Astrocyte (in vitro differentiated cells and primary cell): ENCODE measurements at regions not wholly inside any gene's neighbourhood (a gene's known extent, or its start where the extent isn't known, plus 50 kb on each side); places are given as distances from the start of the nearest gene placed in this dataset.

Source experiments
- EZH2 ChIP-seq: IDR thresholded peaks from 2 replicates; pipeline ENCODE4 v1.6.1; 2012; ENCODE audit warnings: mild to moderate bottlenecking, low read length, inconsistent platforms; ENCODE audit not compliant: insufficient read depth
- TF ChIP-seq, protein P1 (sequence below): IDR thresholded peaks from 2 replicates; pipeline ENCODE4 v1.5.1; 2011; ENCODE audit warnings: low read depth, mild to moderate bottlenecking, inconsistent platforms, low read length, moderate library complexity; ENCODE audit not compliant: insufficient read depth

DNA sequence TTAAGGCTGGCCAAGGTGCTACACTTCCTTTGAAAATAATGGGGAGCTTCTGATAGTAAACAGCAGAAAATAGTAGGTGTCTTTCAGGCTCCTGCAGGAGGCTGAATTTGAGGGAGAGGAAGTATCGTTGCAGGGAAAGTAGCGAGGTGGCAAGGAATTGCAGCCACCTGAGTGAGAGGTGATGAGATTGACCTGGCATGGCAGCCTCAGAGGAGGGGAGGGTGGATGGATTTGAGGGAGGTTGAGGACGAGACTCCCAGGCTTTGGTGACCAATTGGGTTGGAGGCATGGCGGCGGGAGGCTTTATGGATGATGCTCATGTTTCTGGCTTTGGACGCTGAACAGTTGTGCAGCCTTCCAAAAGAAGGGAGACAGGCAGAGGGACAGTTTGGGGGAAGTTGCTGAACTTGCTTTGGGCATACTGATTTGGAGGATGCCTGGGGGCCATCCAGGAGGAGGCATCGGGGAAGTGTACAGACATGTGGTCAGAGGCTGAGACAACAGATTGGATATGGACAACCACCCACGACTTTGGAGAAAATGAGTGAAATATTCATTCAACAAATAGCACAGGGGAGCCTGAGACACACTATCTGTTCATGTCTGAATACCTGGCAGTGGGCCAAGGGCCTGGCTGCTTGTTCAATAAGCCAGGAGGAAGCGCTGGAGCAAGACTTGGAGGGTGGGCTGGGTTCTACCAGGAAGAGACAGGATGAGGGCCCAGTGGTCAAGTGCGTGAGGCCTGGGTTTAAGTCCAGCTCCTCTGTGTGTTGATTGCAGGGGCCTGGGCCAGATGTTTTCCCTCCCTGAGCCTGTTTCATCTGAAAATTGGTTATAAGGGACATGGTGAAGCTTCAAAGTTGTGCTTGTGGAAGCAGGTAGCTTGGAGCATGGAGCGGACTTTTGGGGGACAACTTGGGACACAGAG lies 113.2 kb downstream of the CEBPB start:
- TF ChIP-seq EZH2: no peak
- TF ChIP-seq, protein P1, sequence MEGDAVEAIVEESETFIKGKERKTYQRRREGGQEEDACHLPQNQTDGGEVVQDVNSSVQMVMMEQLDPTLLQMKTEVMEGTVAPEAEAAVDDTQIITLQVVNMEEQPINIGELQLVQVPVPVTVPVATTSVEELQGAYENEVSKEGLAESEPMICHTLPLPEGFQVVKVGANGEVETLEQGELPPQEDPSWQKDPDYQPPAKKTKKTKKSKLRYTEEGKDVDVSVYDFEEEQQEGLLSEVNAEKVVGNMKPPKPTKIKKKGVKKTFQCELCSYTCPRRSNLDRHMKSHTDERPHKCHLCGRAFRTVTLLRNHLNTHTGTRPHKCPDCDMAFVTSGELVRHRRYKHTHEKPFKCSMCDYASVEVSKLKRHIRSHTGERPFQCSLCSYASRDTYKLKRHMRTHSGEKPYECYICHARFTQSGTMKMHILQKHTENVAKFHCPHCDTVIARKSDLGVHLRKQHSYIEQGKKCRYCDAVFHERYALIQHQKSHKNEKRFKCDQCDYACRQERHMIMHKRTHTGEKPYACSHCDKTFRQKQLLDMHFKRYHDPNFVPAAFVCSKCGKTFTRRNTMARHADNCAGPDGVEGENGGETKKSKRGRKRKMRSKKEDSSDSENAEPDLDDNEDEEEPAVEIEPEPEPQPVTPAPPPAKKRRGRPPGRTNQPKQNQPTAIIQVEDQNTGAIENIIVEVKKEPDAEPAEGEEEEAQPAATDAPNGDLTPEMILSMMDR: no peak
